GM21447 (cell line): ENCODE measurements at regions not wholly inside any gene's neighbourhood (a gene's known extent, or its start where the extent isn't known, plus 50 kb on each side); places are given as distances from the start of the nearest gene placed in this dataset.
A peak's percentile ranks its signal among the peaks of the same experiment; 100 is the strongest.

Source experiments
- ATAC-seq: cut with Tn5 transposase; IDR thresholded peaks from one replicate; pipeline ENCODE4 v1.9.1; 2021; ENCODE audit not compliant: unreplicated experiment

DNA sequence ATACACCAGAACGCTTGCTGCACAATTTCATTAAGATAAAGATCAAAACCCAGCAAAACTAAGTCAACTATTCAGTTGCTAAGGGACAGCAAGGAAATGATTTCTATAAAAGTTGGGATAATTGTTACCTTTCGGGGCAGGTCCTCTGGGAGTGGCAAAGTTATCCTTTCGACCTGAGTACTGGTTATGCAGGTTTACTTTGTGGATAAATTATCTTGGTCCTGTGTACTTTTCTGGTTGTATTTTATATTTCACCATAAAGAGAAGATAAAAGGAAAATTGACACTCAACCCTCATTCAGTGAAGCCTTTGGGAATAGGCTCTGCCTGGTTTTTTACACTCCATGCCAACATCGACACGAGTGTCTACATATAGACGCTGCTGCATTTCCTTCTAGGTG is 146.5 kb downstream of the SYK start:
- ATAC-seq, result no peak

DNA sequence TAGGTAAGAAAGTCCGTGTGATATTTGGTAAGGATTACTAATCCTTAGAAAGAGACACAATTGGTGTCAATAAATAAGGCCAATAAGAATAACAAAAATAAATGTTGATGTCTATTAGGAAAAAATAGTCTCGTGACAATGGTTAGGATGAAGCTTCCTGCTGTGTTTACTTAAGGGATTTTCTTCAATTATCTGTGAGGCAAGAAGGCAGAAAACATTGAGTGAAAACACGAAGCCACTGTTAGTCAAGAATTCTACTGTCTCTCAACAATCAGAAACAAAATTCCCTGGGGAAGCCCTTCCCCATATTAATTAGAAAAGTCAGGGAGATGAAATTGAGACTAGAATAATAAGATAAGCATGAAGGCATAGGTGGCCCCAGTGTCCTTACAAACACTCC is 149.0 kb downstream of the SYK start:
- no peak for ATAC-seq

DNA sequence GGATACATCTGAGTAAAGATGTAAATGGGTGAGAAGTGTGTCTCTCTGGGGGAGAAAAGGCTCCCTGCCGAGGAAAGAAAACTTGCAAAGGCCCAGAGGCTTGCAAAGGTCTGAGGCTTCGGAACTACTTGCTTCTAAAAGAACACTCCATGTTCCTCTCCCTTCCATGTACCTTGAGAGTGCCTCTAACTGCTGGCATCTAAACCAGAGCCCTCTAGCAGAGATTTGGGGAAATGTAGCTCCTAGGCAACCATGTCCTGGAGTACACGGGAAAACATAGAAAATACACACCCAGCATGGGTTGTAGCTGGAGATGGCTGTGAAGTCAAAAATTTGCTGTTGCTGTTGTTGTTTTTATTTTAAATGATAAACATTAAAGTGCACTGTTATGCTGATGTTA is 151.6 kb downstream of the SYK start:
- no peak for ATAC-seq

DNA sequence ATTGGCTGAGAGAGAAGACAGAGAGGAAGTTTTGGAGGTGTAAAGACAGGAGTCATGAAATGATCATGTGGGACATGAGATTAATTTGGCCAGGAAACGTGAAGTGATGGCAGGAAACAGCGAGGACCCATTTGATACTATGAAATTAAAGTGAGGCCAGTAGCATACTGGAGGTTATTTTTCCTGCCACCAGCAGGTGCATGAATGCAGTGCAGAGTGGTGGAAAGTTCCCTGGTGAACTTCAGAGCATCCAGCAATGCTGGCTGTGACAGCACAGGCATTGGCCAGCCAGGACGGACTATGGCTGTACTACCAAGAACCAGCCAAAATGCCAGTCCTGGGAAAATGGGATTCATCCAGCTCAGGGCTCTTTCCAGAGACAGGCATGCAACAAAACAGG is 152.2 kb downstream of the SYK start:
- no peak for ATAC-seq

DNA sequence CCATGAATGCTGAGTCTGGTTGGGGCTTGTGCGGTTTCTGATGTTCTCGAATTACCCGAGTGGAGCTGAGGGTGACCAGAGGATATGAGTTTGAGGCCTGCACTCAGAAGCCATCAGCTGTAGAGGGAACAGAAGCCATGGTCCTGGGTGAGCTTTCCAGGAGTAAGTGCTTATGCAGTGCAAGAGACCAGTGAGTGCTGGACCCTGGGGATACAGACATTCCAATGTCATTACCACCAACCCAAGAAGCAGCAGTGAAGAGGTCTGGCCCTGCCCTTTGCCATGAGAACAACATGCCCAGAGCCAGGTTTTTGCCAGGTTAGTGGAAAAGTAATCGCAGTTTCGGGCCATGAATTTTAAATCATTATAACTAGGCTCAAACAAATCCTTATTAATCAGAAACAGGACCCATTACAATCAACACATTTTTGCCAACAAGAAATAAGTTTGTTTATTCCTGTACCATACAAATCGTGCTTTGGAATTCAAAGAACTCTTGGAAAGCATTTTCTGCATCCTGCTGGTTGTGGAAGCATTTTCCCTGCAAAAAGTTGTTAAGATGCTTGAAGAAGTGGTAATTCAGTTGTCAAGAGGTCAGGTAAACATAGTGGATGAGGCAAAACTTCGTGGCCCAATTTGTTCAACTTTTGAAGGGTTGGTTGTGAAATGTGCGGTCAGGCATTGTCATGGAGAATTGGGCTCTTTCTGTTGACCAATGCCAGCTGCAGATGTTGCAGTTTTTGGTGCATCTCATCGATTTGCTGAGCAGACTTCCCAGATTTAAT is 154.6 kb downstream of the SYK start:
- no peak for ATAC-seq

DNA sequence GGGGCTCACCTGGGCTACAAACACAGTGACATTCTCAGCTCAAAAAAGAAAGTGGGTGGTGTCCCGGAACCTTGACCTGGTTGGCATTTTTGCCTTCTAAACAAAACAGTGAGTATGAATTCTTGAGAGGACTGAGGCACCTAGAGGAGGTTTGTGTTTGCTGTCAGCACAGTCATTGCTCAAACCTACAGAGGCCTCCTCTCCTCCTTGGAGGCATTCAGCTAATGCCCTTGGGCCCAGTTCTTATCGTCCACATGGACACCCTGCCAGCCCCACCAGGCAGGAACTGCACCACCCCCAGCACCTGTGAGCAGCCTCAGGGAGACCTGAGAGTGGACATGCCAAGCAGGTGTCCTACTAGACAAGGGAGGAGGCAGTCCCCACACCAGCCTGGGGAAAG is 156.7 kb downstream of the SYK start:
- ATAC-seq, result no peak

DNA sequence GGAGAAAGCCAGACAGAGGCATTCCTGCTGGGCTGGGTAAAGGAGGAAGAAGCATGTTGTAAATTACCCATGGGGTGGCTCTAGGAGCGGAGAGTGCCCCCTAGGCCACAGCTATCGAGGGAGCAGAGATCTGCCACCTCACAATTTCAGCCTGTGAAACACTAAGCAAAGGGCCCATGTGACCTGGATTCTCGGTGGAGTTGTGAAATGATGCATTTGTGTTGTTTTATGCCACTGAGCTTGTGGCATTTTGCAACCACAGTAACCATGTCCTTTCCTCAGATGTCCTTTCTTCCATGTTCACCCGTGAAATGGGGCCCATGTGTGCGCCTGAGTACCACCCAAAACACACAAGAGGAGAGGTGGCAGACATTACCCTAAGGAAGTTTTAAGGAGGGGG is 159.3 kb downstream of the SYK start:
- ATAC-seq, result no peak

DNA sequence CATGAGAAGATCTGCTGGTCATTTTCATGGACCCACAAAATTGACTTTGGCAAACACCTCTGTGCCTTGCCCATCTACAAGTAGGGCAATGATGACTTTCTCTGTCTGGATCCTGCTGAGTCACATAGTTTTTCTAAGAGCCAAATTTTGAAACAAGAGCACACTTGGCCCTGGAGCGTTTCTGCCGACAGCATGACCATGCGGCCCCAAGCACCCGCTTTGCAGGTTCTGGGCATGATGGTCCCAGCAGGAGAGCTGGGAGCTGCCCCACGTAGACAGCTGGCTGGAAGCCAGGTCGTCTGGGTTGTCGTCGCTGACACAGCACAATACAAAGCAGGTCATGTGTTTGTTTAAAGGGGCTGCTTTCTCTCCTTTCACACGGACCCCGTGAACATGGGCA is 159.8 kb downstream of the SYK start:
- no peak for ATAC-seq

DNA sequence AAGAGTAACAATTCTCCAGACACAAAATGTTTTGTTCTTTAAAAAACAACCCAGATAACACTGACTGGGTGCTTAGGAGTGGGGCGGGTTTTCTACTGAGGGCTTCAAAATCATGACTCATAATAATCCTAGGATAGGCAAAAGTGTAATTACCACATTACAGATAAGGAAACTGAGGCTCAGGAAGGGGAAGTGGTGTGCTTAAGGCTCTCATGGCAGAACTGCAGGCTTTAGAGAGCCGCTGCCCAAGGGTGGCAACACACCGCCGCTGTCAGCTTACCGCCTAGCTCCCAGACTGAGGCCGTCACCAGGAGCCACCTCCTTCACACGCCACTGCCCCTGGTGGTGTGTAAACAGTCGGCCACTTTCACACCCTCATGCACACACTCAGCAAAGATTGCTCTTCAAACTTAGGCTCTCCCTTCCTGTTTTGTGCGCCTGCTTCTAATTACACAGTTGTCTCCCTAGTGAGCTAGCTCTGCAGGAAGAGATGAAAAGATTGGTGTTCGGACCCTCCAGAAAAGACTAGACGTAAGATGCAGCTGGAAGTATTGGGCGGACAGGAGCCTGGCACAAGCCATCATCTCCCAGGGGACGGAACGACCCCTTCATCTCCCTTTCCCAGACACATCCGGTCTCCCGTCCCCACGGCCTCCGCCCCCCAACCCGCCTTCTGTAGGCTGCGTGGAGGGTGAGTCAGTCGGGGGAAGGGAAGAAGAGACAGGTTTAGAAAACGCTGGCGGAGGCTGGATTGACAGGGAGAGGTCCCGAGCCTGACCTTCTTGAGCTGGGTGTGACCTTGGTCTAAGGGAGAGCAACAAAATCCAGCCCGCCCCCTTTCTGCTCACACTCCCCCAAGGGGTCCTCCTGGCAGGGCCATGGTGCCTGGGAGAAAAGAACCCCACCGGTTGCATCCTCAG is 162.7 kb downstream of the SYK start:
- ATAC-seq, result peak; percentile 67

DNA sequence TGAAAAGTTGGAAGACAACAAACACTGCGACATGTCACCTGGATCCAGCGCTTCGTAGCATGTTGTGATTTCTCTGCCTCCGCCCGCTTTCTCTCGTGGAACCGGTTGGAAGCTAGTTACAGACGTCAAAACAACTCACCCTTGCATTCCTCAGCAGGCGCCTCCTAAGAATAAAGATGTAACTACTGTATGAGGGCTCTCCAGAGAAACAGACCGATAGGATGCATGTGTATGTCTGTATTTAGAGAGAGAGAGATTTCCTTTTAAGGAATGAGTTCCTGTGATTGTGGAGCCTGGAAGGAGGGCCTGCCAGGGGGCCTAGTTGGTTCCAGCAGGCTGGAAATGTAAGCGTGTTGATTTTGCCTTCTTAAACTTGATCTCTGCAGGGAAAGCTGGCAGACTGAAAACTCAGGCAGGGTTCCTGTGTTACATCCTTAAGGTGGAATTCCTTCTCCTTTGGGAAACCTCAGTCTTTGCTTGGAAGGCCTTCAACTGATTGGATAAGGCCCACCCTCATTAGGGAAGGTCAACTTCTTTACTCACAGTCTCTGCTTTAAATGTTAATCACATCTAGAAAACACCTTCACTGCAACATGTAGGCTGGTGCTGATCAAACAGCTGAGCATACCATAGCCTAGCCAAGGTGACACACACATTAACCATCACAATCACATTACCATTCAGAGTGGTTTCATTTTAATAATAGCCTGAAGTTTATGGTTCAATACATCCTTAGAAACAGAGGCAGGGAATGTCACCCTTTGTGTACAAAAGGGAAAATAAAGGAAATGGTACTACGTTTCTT is 163.8 kb downstream of the SYK start:
- ATAC-seq, result no peak

DNA sequence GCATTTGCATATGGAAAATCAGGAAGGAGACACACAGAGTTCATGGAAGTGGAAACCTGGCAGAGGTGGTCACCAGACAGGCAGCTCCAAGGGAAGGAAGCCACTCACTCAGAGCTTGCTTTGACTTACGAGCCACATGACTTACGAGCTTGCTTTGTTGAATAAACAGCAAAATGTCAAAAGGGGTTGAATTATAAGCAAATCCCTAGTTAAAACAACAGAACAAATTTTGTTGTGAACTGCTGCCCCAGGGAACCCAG is 164.3 kb downstream of the SYK start:
- no peak for ATAC-seq

DNA sequence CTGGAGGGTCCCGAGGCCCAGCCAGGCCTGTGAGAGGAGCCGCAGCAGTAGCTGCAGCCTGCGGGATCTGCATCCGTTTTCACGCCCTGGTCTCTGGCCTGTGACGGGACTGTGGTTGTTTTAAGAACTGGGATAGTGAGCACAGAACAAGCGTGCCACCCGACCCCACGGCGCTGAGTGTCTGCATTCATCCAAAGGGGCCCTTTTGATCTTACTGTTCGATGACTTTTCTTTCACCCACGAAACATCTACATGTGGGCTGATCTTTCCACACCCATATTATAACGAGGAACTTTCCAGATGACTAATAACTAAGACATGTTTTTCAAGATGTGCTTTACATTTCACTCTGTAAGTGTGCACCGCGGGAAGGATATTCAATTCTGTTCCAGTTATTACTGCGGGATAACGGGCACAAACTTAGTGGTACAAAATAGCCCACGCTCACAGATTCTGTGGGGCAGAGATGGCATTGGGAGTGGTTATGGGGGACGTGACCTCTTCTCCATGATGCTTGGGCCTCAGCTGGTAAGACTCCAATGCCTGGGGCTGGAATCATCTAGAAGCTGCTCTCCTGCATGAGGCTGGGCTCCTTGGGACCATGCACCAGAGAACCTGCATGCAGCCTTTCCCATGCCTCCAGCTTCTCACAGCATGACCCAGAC is 165.0 kb downstream of the SYK start:
- no peak for ATAC-seq

DNA sequence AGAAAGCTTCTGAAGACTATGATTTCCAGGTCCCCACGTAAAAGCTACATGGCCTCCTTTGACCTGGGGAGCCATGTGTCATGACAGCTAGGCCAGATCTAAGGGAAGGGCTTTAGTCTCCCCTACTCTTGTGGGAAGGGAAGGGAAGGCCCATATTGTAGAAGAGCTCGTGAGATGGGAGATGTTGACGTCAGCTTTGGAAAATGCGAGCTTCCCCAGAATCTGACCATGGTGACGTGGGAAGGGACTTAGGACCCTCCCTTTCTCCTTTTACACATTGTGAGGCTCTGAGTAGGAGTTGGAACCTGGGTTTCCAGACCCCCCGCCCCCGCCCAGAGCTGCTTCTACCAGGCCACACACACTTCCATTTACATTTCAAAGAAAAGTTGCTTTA is 165.5 kb downstream of the SYK start:
- ATAC-seq, result no peak

DNA sequence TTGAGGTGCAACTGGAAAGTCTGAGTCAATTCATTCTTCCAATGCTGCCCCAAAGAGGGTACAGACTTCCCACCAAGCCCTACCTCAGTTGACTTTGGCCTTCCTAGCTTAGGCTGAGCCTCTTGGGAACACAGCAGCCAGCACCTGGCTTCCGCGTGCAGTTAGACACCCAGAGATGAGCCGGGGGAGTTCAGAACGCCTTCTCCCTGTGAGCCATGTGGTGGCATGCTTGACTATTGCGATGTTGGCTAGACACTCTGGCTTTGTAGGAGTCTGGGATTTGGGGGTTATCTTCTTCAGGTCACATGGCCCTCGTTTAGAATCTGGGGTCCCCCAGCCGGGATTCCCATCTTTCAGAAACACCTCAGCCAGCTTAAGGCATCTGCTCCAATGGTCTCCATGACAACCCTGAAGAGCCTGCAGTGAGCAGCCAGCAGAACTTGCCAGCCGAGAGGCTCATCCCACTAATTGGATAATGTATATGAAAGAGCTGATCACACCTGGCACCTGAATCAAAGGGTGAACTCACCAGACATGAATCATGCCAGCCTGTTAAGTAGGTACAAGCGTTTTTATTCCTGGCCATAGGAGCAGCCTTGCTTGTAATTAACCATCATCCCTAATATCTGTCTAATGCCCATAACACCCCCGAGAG is 167.5 kb downstream of the SYK start:
- no peak for ATAC-seq

DNA sequence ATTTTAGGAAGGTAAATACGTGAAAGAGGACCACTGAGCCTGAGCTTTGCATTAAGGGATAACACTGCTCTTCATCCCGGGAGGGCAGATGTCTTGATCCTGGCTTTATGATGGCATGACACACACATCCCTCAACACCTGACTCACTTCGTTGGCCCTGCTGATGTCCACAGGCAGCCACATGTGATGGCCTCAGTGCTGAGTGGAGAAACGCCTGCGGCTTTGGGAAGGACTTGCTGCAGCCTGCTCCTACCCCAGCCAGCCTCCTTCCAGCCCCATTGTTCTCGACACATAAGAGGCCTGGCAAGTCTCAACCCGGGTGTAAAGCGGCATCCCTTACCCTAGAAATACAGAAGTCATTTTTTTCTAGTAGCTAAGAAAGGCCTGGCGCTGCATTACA is 169.0 kb downstream of the SYK start:
- no peak for ATAC-seq

DNA sequence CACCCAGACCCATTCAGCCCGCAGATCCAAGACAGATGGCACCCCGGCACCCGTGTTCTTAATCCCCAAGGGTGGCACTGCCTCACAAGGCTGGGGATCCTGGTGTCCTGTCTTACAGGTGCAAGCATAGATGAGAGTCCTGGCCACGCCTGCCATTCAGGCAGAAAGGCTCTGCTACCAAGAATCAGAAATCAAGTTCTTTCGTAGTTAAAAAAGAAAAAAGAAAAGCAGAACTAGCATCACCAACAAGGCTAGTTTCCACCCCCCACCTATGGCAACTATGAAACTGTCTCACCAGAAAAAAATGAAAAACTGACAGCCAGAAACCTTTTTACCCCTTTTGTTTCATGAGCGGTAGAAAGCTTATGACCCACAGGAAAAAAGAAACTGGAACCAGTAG is 170.4 kb downstream of the SYK start:
- no peak for ATAC-seq

DNA sequence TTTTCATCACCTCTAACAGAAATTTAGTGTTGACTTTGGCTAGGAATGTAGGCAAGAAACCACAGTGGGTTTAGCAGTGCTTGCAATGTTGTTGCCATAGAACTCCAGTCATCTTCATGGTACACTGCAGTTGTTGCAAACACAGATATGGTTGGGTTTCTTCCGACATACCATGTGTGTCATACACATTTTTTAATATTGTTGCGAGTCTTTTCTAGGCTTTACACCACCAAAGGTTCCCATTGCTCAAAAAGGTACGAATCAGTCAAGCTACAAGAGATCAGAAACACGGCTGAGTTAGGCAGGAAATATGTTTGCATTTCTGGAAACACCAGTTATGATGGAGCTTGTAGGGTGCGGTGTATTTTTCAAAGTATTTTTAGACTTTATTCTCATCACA is 172.4 kb downstream of the SYK start:
- no peak for ATAC-seq

DNA sequence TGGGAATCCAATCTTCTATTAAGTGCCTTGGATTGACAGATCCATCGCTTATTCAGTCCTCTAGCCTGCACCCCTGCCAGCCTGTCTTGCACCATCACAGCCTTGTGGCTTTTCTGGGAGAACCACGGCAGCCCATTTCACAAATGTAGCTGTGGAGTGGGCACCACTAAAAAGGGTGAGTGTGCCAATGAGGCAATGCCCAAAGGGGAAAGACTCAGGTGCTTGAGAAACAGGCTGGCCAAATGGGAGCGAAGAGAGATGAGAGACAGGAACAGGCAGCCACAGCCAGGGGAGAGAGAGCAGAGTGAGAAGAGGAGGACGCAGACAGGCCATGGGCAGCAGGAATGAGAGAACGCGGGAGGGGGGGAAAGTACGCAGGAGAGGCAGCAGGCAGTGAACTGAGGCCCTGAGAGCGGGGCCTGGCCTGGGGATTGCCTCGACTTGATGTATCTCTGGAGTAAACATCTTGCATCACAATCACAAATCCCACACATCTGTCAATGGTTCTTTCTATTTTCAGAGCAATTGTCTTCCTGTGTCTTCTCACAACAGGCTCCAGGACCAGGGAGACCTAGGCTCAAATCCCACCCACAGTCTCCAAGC is 173.1 kb downstream of the SYK start:
- no peak for ATAC-seq

DNA sequence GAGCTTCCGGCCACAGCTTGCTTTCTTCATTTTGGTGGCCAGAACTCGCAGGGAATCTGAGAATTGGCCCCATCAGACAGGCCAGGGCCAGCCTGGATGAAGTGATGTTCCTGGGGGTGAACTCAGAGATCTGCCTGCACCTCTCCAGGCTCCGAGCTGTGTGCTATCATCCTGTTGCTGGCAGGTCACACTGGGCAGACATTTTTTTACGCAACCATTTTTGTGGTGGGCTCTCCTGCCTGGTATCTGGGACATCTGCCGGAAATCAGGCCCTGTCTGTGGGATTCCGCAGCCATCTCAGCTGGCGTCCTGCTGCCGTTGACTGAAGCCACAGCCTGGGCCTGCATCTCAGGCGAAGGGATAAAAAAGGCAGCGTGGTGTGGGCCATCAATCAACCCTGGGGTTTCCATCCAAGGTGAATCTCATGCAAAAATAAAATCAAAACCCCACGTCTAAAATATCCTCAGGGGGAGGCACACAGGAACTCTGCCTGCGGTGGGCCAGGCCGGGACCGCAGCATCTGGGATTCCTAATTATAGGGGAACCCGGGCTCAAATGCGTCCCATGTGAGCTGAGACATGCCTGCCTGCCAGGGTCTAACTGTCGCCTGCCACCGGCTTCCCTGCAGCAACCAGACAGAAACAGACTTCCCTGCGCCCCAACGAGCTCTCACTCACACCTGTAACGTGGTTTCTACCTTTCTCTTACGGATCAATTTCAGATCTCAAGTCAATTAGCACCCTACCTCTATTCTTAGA is 174.3 kb downstream of the SYK start:
- no peak for ATAC-seq

DNA sequence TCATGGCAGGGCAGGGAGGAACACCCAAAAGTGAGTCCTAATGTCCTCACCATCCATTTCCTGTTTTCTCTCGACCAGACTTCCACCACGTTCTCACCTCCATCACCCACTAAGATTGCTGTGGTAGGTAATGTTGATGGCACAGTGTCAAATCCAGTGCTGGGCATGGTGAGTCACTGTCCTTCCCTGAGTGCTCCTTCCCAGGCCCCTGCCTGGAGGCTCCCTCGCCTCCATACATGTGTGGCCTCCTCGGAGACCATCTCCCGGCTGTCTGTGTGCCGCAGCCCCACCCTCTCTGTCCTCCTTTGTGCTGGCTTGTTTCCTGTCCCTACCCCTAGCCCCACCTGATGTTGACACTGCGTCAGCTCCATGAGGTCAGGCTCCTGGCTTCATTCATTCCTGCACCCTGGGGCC is 177.5 kb downstream of the SYK start:
- ATAC-seq, result no peak
